Posterior vena cava (tissue), 2 donors: ENCODE measurements at regions not wholly inside any gene's neighbourhood (a gene's known extent, or its start where the extent isn't known, plus 50 kb on each side); places are given as distances from the start of the nearest gene placed in this dataset.
"Not testable (repeated sequence)": the region's sequence is repeated elsewhere in the genome, so short reads cannot be mapped to it uniquely, and the experiment has no call there.

Source experiments
- DNase-seq: peaks from one replicate; pipeline ENCODE4 v3.0.0-alpha.2; 2020; ENCODE audit warnings: low spot score
- intact Hi-C, 2 donors: fragments of 100-400 bp; cut with DNase I; formaldehyde crosslinking; loops; one replicate each; pipeline versions ENCODE4 v1.14.1 to v1.14.2; 2022 to 2023
- donor health status: DM: yes; HTN: yes; CAD: no.
- donor health status: DM: yes; HTN: yes; CAD: no.

- intact Hi-C loops, DNase-seq: not testable (repeated sequence)
Measured at GRCh38 chr18:15001795-15002107, 253.8 kb downstream of the ANKRD30B start.

GRCh38 chr18:15002765-15003164 is 254.8 kb downstream of the ANKRD30B start:
- intact Hi-C loops, DNase-seq: not testable (repeated sequence)

- DNase-seq, intact Hi-C loops: not testable (repeated sequence)
Measured at GRCh38 chr18:15003231-15003630, 255.3 kb downstream of the ANKRD30B start.

- DNase-seq, intact Hi-C loops: not testable (repeated sequence)
Measured at GRCh38 chr18:15003636-15004269, 255.8 kb downstream of the ANKRD30B start.

GRCh38 chr18:15004270-15004973 is 256.4 kb downstream of the ANKRD30B start:
- peak; percentile 76 for DNase-seq

GRCh38 chr18:15005313-15006130 is 257.6 kb downstream of the ANKRD30B start:
- peak; percentile 76 for DNase-seq
- intact Hi-C loops = no loop called here

More at GRCh38 chr18:15004270-15004973, 256.4 kb downstream of the ANKRD30B start:
- intact Hi-C loops = not testable (repeated sequence)

GRCh38 chr18:15006616-15007015 is 258.6 kb downstream of the ANKRD30B start:
- intact Hi-C loops, DNase-seq: not testable (repeated sequence)

GRCh38 chr18:15026041-15026440 is 278.1 kb downstream of the ANKRD30B start:
- DNase-seq, intact Hi-C loops: not testable (repeated sequence)

- DNase-seq, intact Hi-C loops: not testable (repeated sequence)
Measured at GRCh38 chr18:15028037-15028436, 280.1 kb downstream of the ANKRD30B start.

- intact Hi-C loops, DNase-seq: not testable (repeated sequence)
Measured at GRCh38 chr18:15060279-15060880, 312.4 kb downstream of the ANKRD30B start.

GRCh38 chr18:15061289-15061896 is 313.4 kb downstream of the ANKRD30B start:
- DNase-seq, intact Hi-C loops: not testable (repeated sequence)

- intact Hi-C loops, DNase-seq: not testable (repeated sequence)
Measured at GRCh38 chr18:15066434-15066833, 318.5 kb downstream of the ANKRD30B start.

GRCh38 chr18:15071311-15071710 is 323.3 kb downstream of the ANKRD30B start:
- intact Hi-C loops, DNase-seq: not testable (repeated sequence)
